A172 (cell line): ENCODE measurements at regions not wholly inside any gene's neighbourhood (a gene's known extent, or its start where the extent isn't known, plus 50 kb on each side); places are given as distances from the start of the nearest gene placed in this dataset.
A peak's percentile ranks its signal among the peaks of the same experiment; 100 is the strongest.
"Not testable (repeated sequence)": the region's sequence is repeated elsewhere in the genome, so short reads cannot be mapped to it uniquely, and the experiment has no call there.

Experiments
- DNase-seq: peaks from one replicate; pipeline ENCODE4 v3.0.0-alpha.2; 2015; ENCODE audit warnings: low spot score

DNA sequence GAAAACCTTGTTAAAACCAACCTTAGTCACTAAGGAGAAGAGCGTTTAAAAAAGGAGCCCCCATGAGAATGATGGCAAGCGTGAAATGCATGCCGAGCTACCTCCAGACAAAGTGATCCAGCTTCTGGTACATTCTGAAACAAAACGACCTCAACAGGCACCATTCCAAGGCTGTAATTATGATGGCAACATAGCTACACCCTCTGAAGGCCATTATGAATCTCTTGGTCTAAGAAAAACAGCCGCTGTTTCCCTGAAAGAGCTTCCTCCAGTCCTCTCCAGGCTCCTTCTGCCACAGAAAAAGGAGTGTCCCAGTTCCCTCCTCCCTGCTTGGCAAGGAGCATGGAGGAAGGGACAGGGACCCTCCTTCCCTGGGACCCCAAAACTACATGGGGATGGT lies 50.0 kb upstream of the ABLIM1 start:
- DNase-seq: no peak

DNA sequence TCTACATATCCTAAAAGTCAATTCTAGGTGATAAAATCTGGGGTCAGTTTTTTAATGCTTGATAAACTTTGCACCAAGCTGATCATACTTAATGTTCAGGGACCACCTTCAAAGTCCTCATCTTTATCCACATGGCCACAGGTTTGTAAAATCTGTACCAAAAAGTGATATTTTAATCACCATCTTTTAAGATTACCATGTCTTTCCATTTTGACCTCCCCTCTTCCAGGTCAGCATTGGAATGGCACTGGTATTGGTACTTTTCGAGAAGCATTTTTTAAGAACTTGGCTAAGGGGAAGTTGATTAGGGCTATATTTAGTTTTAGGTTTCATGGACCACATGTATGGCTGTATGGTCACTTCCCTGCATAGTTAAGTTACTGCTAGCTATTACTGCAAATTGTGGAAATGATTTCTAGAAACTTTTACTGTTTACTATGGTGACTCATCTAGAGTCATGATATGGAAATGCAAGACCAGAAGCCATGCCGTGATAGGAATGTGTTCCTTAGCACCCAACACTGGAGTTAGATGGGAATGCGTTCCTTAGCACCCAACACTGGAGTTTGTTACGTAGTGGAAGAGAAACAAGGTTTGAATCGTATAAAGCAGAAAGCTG lies 50.8 kb upstream of the ABLIM1 start:
- peak; percentile 86 for DNase-seq

DNA sequence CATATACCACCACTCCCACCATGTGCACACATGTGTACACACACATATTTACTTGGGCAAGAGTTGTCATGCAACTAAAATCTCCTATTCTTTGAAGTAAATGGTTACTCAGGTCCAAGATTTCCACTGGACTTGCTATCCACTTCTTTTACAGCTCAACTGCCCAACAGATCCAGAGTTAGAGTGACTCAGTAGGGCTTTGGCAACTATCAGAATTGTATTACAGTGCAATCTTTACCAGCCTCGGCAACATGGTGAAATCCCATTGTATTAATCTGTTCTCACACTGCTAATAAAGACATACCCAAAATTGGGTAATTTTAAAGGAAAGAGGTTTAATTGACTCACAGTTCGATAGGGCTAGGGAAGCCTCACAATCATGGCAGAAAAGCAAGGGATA lies 51.9 kb upstream of the ABLIM1 start:
- DNase-seq: no peak

DNA sequence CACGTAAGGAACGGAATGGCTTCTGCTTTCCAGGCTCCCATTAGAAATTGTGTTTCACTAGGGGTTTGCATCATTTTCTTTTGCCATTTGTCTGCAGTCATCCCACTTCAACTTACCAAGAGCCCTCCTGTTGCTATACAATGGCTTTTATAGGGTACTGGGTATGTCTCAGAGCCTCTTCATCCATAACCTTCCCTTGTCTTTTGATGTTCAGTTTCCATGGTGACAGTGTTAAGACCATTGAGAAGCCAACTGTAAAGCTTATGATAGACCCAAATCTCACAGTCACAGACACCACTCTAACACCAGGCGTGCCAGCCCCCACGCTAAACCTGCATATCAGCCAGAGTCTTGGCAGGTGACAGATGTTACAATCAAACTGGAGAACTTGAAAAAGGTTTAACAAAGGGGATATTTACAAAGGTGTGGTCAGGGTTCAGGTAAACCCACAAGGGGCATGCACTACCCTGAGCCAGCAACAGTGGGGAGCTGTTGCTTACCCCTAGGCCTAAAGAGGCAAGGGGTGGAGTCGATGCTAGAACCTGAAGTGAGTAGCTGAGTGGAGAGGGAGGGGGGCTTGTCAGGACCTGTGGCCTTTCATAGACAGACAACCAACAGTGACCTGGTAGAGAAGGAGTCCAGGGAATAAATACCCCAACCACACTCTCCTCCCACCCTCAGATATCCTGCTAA lies 53.2 kb upstream of the ABLIM1 start:
- no peak for DNase-seq

DNA sequence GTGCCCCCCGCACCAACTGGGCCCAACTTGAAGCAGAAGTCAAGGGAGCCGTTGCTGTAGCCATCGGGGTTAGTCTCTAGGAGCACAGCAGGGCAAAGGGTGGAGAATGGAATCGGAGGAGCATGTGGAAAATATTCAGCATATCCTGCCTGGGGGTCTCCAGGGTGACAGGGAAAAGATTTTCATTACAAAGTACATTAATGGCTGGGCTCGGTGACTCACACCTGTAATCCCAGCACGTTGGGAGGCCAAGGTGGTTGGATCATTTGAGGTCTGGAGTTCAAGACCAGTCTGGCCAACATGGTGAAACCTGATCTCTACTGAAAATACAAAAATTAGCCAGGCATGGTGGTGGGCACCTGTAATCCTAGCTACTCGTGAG lies 53.8 kb upstream of the ABLIM1 start:
- DNase-seq: no peak

DNA sequence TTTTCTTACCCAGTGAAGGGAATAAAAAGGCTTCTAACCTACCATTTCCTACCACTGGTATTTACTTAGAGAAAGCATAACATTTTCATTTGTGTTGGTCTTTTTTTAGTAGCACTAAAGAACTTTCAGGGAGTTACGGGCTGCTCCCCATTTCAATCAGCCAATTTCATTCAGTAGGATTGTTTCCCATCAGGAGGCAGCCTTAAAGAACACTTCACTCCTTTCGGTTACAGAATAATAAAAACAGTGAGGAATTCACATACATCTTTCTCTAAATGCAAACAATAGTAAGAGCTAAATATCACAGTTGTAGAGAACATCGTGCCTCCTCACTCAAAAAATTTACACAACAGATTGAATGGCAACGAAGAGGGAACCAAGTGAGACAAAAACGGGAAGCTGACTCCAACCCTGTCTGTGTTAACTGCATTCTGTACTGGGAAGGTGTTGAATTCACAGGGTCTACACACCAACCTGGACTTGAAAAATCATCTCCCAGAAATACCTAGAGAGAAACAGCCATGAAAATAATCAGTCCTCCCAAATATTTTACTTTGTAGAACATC lies 55.5 kb upstream of the ABLIM1 start:
- DNase-seq: no peak

DNA sequence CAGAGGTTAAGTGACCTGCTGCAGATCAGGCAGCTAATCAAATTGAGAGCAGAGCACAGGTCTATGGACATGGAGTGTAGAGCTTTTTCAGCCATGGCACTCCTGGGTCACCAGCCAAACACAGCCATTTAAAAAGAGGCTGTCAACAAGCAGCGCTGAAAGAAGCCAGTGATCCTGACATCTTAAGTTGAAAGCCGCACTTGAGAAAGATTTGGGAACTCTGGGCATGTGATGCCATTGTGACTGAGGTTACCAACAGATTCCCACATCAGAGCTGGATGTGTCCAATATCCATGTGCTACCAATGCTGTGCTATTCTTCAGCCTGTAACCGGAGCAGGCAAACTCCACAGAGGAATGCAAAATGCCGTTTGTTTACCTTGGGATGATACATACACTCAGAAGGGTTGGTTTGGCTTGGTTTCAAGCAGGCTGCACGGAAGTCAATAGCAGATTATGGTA lies 56.2 kb upstream of the ABLIM1 start:
- peak; percentile 82 for DNase-seq

DNA sequence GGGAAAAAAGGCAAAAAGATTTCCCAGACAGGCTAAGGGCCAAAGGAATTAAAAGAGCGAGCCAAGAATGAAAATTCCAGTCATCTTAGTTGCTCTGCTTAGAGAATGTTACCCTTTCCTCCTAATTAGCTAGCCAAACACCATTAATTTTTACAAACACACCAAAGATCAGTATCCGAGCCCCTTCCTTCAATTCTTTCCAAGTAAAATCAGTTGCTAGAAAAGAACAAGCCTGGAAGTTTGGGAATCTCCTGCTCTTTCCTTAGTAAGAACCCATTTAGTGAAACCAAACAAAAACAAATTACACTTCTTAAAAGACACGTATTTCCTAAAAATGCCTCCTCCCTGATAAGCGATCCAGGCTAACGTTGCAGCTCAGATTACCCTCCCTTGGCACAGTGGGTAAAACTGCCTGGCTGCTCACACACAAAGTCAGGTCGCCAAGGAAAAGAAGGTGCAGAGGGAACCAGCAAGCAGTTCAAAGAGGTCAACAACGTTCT lies 57.1 kb upstream of the ABLIM1 start:
- peak; percentile 48 for DNase-seq

DNA sequence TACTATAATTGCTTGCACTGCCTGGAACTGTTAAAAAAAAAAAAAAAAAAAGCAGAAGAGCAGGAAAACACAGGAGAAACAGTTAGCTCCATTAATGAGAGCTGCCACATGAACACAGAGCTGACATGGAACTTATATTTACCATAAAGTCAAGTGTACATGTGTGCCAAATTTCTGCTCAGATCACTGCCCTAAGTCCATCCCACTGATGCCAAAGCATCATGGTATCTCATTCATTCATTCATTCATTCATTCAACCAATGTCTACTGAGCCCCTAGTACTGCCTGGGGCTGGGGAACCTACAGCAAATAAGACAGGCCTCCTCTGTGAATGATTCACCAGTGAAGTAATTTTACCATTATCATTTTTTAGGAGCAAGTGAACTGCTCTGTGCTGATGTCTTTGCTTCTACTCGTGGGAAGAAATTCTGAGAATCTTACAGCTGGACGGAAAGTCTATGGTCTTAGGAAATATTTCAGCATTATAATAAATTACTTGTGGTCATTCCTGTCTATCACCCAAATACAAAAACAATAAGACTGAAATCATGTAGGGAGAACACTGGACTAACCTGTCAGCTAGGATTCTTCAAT lies 58.8 kb upstream of the ABLIM1 start:
- DNase-seq: no peak

DNA sequence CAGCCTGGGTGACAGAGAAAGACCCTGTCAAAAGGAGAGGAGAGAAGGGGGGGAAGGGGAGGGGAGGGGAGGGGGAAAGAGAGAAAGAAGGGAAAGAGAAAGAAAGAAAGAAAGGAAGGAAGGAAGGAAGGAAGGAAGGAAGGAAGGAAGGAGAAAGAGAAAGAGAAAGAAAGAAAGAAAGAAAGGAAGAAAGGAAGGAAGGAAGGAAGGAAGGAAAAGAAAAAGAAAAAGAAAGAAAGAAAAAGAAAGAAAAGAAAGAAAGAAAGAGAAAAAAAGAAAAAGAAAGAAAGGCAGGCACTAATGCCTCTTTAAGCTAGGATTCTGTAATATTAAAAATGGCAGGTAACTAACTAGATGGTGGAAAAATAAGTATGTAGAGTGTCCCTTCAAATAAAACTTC lies 59.8 kb upstream of the ABLIM1 start:
- not testable (repeated sequence) for DNase-seq

DNA sequence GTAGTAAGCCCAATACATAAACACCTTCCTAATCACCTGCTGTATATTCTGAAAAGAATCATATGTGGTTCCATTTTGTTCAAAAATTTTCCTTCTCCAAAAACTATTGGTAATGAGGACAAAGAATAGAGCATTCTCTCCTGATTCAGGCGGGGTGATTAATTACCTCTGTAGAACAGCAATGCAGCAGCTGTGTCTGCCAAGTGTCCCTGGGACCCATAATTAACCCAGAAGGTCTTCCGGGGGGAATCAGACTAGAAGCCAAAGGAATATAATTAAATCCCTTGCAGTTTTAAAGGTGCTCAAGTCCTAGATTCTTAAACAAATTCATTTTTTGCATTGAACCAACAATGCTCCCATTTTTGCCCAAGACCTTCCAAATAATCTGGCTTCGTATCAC lies 60.3 kb upstream of the ABLIM1 start:
- DNase-seq: no peak

DNA sequence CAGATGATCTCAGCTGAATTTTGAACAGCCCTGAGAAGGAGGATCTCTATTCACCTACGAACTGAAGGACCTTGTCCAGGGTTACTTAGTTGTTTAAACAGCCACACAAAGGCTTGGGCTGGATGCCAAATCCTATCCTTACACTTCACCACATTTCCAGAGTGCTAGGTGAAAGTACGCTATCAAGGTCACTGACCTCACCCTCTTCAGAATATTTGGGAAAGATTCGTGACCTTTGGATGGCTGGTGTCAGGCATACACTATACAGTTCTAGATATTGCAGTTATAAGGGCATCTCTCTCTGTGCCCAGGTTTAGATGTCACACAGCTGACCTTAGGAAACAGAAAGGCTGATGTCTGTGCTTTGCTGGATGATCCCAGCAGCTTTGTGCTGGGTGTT lies 61.2 kb upstream of the ABLIM1 start:
- DNase-seq: no peak

DNA sequence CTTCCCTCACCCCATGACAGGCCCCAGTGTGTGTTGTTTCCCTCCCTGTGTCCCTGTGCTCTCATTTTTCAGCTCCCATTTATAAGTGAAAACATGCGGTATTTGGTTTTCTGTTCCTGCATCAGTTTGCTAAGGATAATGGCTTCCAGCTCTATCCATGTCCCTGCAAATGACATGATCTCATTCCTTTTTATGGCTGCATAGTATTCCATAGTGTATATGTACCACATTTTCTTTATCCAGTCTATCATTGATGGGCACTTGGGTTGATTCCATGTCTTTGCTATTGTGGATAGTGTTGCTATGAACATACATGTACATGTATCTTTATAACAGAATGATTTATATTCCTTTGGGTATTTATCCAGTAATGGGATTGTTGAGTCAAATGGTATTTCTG lies 61.9 kb upstream of the ABLIM1 start:
- not testable (repeated sequence) for DNase-seq

DNA sequence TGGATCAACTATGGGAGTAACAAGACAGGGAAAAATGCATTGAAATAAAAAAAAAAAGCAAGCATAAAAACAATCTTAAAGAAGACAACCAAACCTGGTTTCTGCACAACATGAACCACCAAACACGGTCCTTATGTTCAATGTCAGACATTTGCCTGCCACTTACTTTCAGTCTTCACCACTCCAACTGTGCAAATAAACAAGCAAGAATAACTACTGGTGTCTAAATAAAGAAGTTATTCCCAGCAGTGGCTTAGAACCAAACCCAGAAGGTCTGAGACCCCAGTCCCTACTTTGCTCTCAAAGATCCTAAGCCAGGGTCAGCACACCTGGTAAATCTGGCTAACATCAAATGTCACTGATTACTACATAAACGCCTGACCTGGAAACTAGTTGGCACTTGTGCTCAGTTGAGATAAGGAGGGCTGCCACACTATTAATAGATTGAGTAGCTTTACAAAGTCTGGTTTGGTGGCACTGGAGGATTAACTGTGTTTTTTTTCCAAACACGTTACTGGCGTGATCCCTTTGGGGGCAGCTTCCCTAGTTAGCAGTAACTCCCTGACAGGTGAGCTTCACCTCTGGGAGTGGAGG lies 62.7 kb upstream of the ABLIM1 start:
- DNase-seq: no peak

DNA sequence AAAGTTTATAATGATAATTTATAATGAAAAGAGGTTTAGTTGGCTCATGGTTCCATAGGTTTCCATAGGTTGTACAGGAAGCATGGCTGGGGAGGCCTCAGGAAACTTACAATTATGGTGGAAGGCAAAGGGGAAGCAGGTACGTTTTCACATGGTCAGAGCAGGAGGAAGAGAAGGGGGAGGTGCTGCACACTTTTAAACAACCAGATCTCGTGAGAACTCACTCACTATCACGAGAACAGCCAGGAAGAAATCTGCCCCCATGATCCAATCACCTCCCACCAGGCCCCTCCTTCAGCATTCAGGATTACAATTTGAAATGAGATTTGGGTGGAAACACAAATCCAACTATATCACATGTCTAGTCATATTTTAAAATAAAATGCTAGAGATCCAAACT lies 64.1 kb upstream of the ABLIM1 start:
- DNase-seq: not testable (repeated sequence)

DNA sequence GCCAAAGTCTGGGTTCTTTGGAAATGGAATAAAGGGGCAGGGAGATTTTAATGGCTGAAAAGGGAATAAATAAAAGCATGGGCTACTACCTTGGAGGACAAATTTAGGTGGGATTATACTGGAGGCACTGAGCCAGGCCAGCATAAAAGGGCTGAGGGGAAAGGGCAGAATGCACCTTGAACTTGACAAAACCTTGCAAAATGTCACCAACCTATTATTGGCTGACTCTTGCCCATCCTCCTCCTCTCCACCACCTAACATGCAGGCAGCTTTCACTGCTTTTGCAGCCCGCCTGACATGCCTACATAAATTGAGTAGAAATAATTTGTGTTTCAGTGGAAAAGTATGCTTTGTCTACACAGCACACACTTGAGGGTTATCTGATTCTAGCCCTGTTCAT lies 65.3 kb upstream of the ABLIM1 start:
- no peak for DNase-seq

DNA sequence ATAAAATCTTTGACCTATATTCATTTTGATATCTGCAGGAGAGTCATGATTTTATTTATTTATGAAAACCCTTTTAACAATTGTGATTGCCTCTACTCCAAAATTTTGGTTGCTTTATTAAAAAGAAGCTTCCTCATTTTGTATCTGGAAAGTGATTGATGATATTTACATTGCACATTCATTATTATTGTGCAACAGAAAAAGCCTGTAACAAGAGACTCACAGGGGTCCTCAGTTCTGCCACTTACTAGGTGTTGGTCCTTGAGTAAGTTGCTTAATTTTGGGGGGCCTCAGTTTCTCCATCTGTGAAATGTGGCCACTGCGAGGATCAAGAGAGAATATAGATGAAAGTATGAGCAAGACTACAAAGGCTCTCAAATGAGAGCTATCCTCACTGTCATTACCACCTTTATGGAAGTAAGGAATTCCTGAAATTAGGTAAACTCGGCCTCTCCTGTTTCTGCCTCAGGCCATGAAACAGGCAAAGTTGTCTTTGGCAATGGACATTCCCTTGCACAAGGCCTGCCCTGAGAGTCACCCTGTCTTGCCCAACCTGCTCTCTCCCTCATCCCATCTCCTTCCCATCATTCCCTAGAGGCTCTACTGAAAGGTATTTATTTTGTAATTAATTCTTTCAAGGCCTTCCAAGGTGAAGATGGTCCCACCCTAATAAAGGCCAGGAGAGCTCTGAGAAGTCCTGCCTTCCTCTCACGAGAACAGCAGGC lies 66.1 kb upstream of the ABLIM1 start:
- DNase-seq: no peak

DNA sequence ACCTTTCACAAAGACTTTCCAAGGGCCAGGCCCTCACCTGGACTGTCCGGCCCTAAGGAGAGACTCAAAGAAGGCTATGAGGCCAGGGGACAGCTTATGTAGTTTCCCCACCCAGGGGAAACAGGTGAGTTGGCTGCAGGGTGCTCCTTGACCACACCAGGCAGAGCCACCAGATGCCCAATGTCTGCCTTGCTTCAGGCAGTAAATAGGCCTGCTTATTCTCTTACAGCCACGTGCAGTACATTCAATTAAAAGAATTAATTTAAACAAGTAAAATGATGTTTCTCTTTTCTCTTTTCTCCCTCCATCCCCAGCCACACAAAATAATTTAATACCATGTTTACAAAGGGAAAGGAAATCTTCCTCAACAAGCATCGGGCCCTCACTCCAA lies 66.6 kb upstream of the ABLIM1 start:
- no peak for DNase-seq

DNA sequence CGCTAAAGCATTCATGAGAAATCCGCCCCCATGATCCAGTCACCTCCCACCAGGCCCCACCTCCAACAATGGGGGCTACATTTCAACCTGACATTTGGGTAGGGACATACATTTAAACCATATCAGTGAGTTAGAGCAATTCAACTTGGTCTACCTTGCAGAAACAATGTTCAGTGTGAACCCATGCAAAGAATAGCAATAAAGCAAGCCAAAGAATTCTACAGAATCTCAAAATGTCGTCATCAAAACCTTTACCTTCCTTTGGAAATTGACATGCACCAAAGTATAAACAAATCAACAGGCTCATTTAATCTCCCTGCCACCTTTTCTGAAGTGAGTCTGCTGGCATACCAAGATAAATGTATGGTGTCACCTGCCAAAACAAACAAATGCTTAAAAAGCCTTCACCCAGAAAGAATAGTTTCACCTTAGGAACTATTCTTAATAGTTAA lies 68.8 kb upstream of the ABLIM1 start:
- DNase-seq: no peak

DNA sequence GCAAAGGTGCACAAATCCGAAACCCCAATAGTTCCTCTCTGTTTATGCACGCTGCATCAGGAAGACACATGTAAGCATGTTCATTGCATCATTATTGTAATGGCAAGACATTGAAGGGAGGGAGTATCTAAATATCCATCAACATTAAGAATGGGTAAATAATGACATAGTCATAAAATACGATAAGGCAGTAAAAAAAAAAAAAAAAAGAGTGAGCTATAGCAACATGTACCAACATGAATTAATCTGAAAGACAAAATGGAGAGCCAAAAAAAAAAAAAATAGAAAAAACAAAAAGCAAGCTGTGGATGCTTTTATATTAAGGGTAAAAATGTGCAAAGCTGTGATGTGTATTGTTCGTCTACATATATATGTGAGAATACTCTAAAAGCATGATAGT lies 70.2 kb upstream of the ABLIM1 start:
- no peak for DNase-seq

DNA sequence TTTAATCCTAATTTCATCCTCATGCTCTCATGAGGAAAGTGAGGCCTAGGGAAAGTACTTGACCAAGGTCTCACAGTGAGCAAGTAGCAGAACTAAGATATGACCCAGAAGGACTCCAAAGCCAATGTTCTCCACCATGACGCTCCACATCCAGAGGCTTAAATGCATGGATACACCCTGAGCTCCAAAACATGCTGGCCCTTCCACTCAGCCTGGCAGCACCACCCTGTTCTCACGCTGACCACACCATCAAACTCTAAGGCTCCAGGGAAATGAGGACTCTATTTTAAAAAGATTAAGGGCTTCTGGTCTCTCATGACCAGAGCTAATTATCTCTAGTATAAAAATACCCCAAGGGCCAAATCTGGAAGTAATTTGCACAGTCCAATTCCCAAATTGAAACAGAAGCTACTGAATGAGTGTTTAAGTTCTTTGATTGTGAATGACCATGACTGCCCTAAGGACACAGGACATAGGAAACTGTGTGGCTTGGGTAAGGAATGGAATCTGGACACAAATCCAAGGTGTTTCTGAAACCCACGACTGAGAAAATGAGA lies 71.1 kb upstream of the ABLIM1 start:
- no peak for DNase-seq
